ENCODE measurements at regions not wholly inside any gene's neighbourhood (a gene's known extent, or its start where the extent isn't known, plus 50 kb on each side); places are given as distances from the start of the nearest gene placed in this dataset.

- intact Hi-C loops (cut with DNase I; ENCODE audit: low total_unique reads): no loop called here
- Histone ChIP-seq H3K27me3 (no peaks in the 10 kb centered on the region), H3K4me1 (no peaks in the 10 kb centered on the region), H3K27ac (no peak overlapping the region), H3K4me3 (no peak overlapping the region), H3K36me3 (no peaks in the 10 kb centered on the region), H3K9me3 (no peaks in the 10 kb centered on the region)
- no peak for DNase-seq
- ATAC-seq: no peak
- in situ Hi-C loops (cut with MboI; ENCODE audit: low sequenced_read_pairs in 4 of 4): no loop called here
- TF ChIP-seq CTCF (IDR thresholded peaks at IDR 0.05 in 4 of 5, conservative IDR thresholded peaks at IDR 0.05 in 1 of 5) (no peak), POLR2A (IDR thresholded peaks at IDR 0.05) (no peak)
Observed at GRCh38 chr3:106190296-106190695, 321.5 kb upstream of the CBLB start.

- Histone ChIP-seq H3K27ac (no peak overlapping the region), H3K9me3 (no peaks in the 10 kb centered on the region), H3K4me1 (no peaks in the 10 kb centered on the region), H3K36me3 (no peaks in the 10 kb centered on the region), H3K4me3 (no peak overlapping the region), H3K27me3 (no peaks in the 10 kb centered on the region)
- TF ChIP-seq CTCF (IDR thresholded peaks at IDR 0.05 in 4 of 5, conservative IDR thresholded peaks at IDR 0.05 in 1 of 5) (no peak), POLR2A (IDR thresholded peaks at IDR 0.05) (no peak)
- ATAC-seq (no peak), DNase-seq (no peak)
- intact Hi-C loops (cut with DNase I; ENCODE audit: low total_unique reads) (no loop called here), in situ Hi-C loops (cut with MboI; ENCODE audit: low sequenced_read_pairs in 4 of 4) (no loop called here)
Observed at GRCh38 chr3:106191211-106191610, 322.4 kb upstream of the CBLB start.

- Histone ChIP-seq H3K36me3 (no peaks in the 10 kb centered on the region), H3K9me3 (no peaks in the 10 kb centered on the region), H3K4me1 (no peaks in the 10 kb centered on the region), H3K27ac (no peak overlapping the region), H3K27me3 (no peaks in the 10 kb centered on the region), H3K4me3 (no peak overlapping the region)
- intact Hi-C loops (cut with DNase I; ENCODE audit: low total_unique reads) (no loop called here), in situ Hi-C loops (cut with MboI; ENCODE audit: low sequenced_read_pairs in 4 of 4) (no loop called here)
- ATAC-seq (no peak), DNase-seq (no peak)
- TF ChIP-seq POLR2A (IDR thresholded peaks at IDR 0.05) (no peak), CTCF (IDR thresholded peaks at IDR 0.05 in 4 of 5, conservative IDR thresholded peaks at IDR 0.05 in 1 of 5) (no peak)
Observed at GRCh38 chr3:106191913-106192312, 323.1 kb upstream of the CBLB start.

GRCh38 chr3:106193876-106194275, 325.1 kb upstream of the CBLB start:
- Histone ChIP-seq H3K4me1 (no peaks in the 10 kb centered on the region), H3K4me3 (no peak overlapping the region), H3K27ac (no peak overlapping the region), H3K9me3 (no peaks in the 10 kb centered on the region), H3K36me3 (no peaks in the 10 kb centered on the region), H3K27me3 (no peaks in the 10 kb centered on the region)
- no peak for TF ChIP-seq POLR2A (IDR thresholded peaks at IDR 0.05)
- TF ChIP-seq CTCF (IDR thresholded peaks at IDR 0.05 in 4 of 5, conservative IDR thresholded peaks at IDR 0.05 in 1 of 5): no peak
- no peak for ATAC-seq
- in situ Hi-C loops (cut with MboI; ENCODE audit: low sequenced_read_pairs in 4 of 4): no loop called here
- intact Hi-C loops (cut with DNase I; ENCODE audit: low total_unique reads): no loop called here
- no peak for DNase-seq

GRCh38 chr3:106194726-106195125, 325.9 kb upstream of the CBLB start:
- H3K4me3 ChIP-seq: no peak overlapping the region
- intact Hi-C loops (cut with DNase I; ENCODE audit: low total_unique reads) (no loop called here), in situ Hi-C loops (cut with MboI; ENCODE audit: low sequenced_read_pairs in 4 of 4) (no loop called here)
- no peaks in the 10 kb centered on the region for H3K9me3 ChIP-seq
- H3K36me3 ChIP-seq: no peaks in the 10 kb centered on the region
- no peak overlapping the region for H3K27ac ChIP-seq
- TF ChIP-seq POLR2A (IDR thresholded peaks at IDR 0.05) (no peak), CTCF (IDR thresholded peaks at IDR 0.05 in 4 of 5, conservative IDR thresholded peaks at IDR 0.05 in 1 of 5) (no peak)
- no peak for DNase-seq
- no peaks in the 10 kb centered on the region for H3K4me1 ChIP-seq
- no peak for ATAC-seq
- H3K27me3 ChIP-seq: no peaks in the 10 kb centered on the region
